H9 (cell line): ENCODE measurements at regions not wholly inside any gene's neighbourhood (a gene's known extent, or its start where the extent isn't known, plus 50 kb on each side); places are given as distances from the start of the nearest gene placed in this dataset.

ENCODE experiments used
- DNase-seq: peaks from one replicate; pipeline ENCODE4 v3.0.0-alpha.2; 2017
- H2AFZ ChIP-seq: one replicate; pipeline ENCODE4 v1.6.1; 2013; ENCODE audit warnings: mild to moderate bottlenecking, low read length, control low read depth, moderate library complexity
- H2AK5ac ChIP-seq: 2 replicates; pipeline ENCODE4 v1.6.1; 2013; ENCODE audit warnings: low read length, control low read depth, mixed read lengths; ENCODE audit not compliant: insufficient read length
- H2BK120ac ChIP-seq: one replicate; pipeline ENCODE4 v1.6.1; 2013; ENCODE audit warnings: low read depth, mild to moderate bottlenecking, low read length, control low read depth, inconsistent platforms; ENCODE audit not compliant: poor library complexity, severe bottlenecking
- H2BK12ac ChIP-seq: 2 replicates; pipeline ENCODE4 v1.6.1; 2013; ENCODE audit warnings: low read length, control low read depth, mixed read lengths, low read depth; ENCODE audit not compliant: insufficient read length
- H2BK15ac ChIP-seq: 2 replicates; pipeline ENCODE4 v1.6.1; 2013; ENCODE audit warnings: low read depth, low read length, control low read depth
- H2BK20ac ChIP-seq: one replicate; pipeline ENCODE4 v1.6.1; 2013; ENCODE audit warnings: low read depth, mild to moderate bottlenecking, low read length, control low read depth, inconsistent platforms; ENCODE audit not compliant: poor library complexity, severe bottlenecking
- H2BK5ac ChIP-seq: 2 replicates; pipeline ENCODE4 v1.6.1; 2013; ENCODE audit warnings: low read length, control low read depth, mixed read lengths; ENCODE audit not compliant: insufficient read length
- H3K14ac ChIP-seq: 2 replicates; pipeline ENCODE4 v1.6.1; 2013; ENCODE audit warnings: low read length, control low read depth; ENCODE audit not compliant: insufficient read depth
- H3K18ac ChIP-seq: 2 replicates; pipeline ENCODE4 v1.6.1; 2013; ENCODE audit warnings: low read depth, mild to moderate bottlenecking, mixed read lengths, low read length, control low read depth; ENCODE audit not compliant: insufficient read length
- H3K23ac ChIP-seq: 2 replicates; pipeline ENCODE4 v1.6.1; 2013; ENCODE audit warnings: low read length, control low read depth, mixed read lengths, low read depth; ENCODE audit not compliant: insufficient read length
- H3K23me2 ChIP-seq: 2 replicates; pipeline ENCODE4 v1.6.1; 2013; ENCODE audit warnings: low read depth, mild to moderate bottlenecking, mixed read lengths, low read length, control low read depth; ENCODE audit not compliant: insufficient read length, poor library complexity, severe bottlenecking
- H3K27ac ChIP-seq: 2 replicates; pipeline ENCODE4 v1.5.1; 2013; ENCODE audit warnings: low read length, control low read depth, mixed read lengths, low read depth; ENCODE audit not compliant: insufficient read length
- H3K27me3 ChIP-seq: 2 replicates; pipeline ENCODE4 v1.6.1; 2013; ENCODE audit warnings: low read length, control low read depth, inconsistent platforms; ENCODE audit not compliant: insufficient read depth
- H3K4ac ChIP-seq: 2 replicates; pipeline ENCODE4 v1.6.1; 2013; ENCODE audit warnings: low read depth, mild to moderate bottlenecking, control low read depth, inconsistent platforms, low read length, moderate library complexity
- H3K4me1 ChIP-seq: 2 replicates; pipeline ENCODE4 v1.6.1; 2013; ENCODE audit warnings: low read length, control low read depth, inconsistent platforms; ENCODE audit not compliant: insufficient read depth
- H3K4me2 ChIP-seq: 2 replicates; pipeline ENCODE4 v1.6.1; 2013; ENCODE audit warnings: low read length, control low read depth, mixed read lengths; ENCODE audit not compliant: insufficient read length, insufficient read depth
- H3K56ac ChIP-seq: 2 replicates; pipeline ENCODE4 v1.6.1; 2013; ENCODE audit warnings: low read depth, mild to moderate bottlenecking, mixed read lengths, low read length, control low read depth; ENCODE audit not compliant: insufficient read length
- H3K79me1 ChIP-seq: 2 replicates; pipeline ENCODE4 v1.6.1; 2013; ENCODE audit warnings: low read depth, mild to moderate bottlenecking, moderate library complexity, low read length, control low read depth, inconsistent platforms; ENCODE audit not compliant: insufficient read depth, poor library complexity, severe bottlenecking
- H3K79me2 ChIP-seq: 2 replicates; pipeline ENCODE4 v1.6.1; 2013; ENCODE audit warnings: low read length, control low read depth, inconsistent platforms; ENCODE audit not compliant: insufficient read depth
- H3K9ac ChIP-seq: 2 replicates; pipeline ENCODE4 v1.6.1; 2013; ENCODE audit warnings: low read length, control low read depth, mixed read lengths; ENCODE audit not compliant: insufficient read length; ENCODE audit errors: extremely low read depth
- H3K9me3 ChIP-seq: one replicate; pipeline ENCODE4 v1.6.1; 2013; ENCODE audit warnings: low read depth, low read length, inconsistent platforms; ENCODE audit not compliant: control insufficient read depth
- H3T11ph ChIP-seq: one replicate; pipeline ENCODE4 v1.6.1; 2013; ENCODE audit warnings: mild to moderate bottlenecking, low read length, control low read depth, inconsistent platforms
- H4K20me1 ChIP-seq: one replicate; pipeline ENCODE4 v1.6.1; 2013; ENCODE audit not compliant: control insufficient read depth, insufficient read length, insufficient read depth
- H4K5ac ChIP-seq: 2 replicates; pipeline ENCODE4 v1.6.1; 2013; ENCODE audit warnings: low read depth, mild to moderate bottlenecking, mixed read lengths, low read length, control low read depth; ENCODE audit not compliant: insufficient read length
- H4K8ac ChIP-seq: replicated peaks from 2 replicates; pipeline ENCODE4 v1.6.1; 2013; ENCODE audit warnings: low read length, control low read depth, mixed read lengths, low read depth; ENCODE audit not compliant: insufficient read length
- H4K91ac ChIP-seq: 2 replicates; pipeline ENCODE4 v1.6.1; 2013; ENCODE audit warnings: low read depth, mild to moderate bottlenecking, moderate library complexity, mixed read lengths, low read length, control low read depth; ENCODE audit not compliant: insufficient read length
- H3K27ac Mint-ChIP-seq, 3 experiments: 2 replicates in 2 of 3; 3 replicates in 1 of 3; pipeline ENCODE4 v1.8.0; 2020 to 2021; ENCODE audit warnings: mixed read lengths in 3 of 3, mild to moderate bottlenecking in 1 of 3, moderate library complexity in 1 of 3
- H3K27me3 Mint-ChIP-seq: 2 replicates; pipeline ENCODE4 v1.8.0; 2021; ENCODE audit warnings: low read depth, mild to moderate bottlenecking, moderate library complexity, mixed read lengths
- H3K36me3 Mint-ChIP-seq, 3 experiments: 2 replicates in 2 of 3; 3 replicates in 1 of 3; pipeline ENCODE4 v1.8.0; 2020 to 2021; ENCODE audit warnings: low read depth in 3 of 3, mixed read lengths in 3 of 3; ENCODE audit not compliant: insufficient read depth in 1 of 3
- H3K4me1 Mint-ChIP-seq, 2 experiments: 2 replicates each; pipeline ENCODE4 v1.8.0; 2020; ENCODE audit warnings: mixed read lengths in 2 of 2
- H3K4me3 Mint-ChIP-seq, 2 experiments: 2 replicates in 1 of 2; 3 replicates in 1 of 2; pipeline ENCODE4 v1.8.0; 2020 to 2021; ENCODE audit warnings: mild to moderate bottlenecking in 2 of 2, mixed read lengths in 2 of 2, moderate library complexity in 1 of 2
- H3K9me3 Mint-ChIP-seq, 2 experiments: 2 replicates in 1 of 2; 3 replicates in 1 of 2; pipeline ENCODE4 v1.8.0; 2020; ENCODE audit warnings: mild to moderate bottlenecking in 2 of 2, mixed read lengths in 2 of 2, moderate library complexity in 1 of 2
- CTCF ChIP-seq: fragments of 200-600 bp; sonication (generic); conservative IDR thresholded peaks from 3 replicates; pipeline ENCODE4 v1.8.0; 2021; ENCODE audit warnings: antibody characterized with exemption, mild to moderate bottlenecking
- WGBS: extraction: QIAGEN DNeasy Blood & Tissue Kit; methylation state at CpG from one replicate; pipeline ENCODE4 v1.1.7; 2013; ENCODE audit warnings: missing lambda C conversion rate, low lambda C conversion rate, mixed read lengths; ENCODE audit not compliant: insufficient read length; ENCODE audit errors: extremely low coverage; 5-methylcytosine and 5-hydroxymethylcytosine counted together

- H3K9me3 Mint-ChIP-seq = no peaks in the 10 kb centered on the region
- Histone ChIP-seq H2BK15ac (no peak overlapping the region), H2AK5ac (no peak overlapping the region), H3K4me1 (no peaks in the 10 kb centered on the region), H4K20me1 (no peaks in the 10 kb centered on the region), H3T11ph (no peak overlapping the region), H3K23me2 (no peaks in the 10 kb centered on the region), H4K5ac (no peak overlapping the region), H3K9me3 (no peaks in the 10 kb centered on the region), H3K56ac (no peak overlapping the region), H2BK120ac (no peak overlapping the region), H3K79me2 (no peaks in the 10 kb centered on the region), H2AFZ (no peak overlapping the region), H3K4ac (no peak overlapping the region), H2BK5ac (no peak overlapping the region), H3K27ac (no peak overlapping the region), H3K4me2 (no peak overlapping the region), H3K23ac (no peak overlapping the region), H3K79me1 (no peaks in the 10 kb centered on the region), H4K91ac (no peak overlapping the region), H3K14ac (no peak overlapping the region; the same call in 1 of the 2 replicates), H2BK12ac (no peak overlapping the region), H4K8ac (no peak overlapping the region), H3K9ac (no peak overlapping the region), H3K18ac (no peak overlapping the region), H3K27me3 (no peaks in the 10 kb centered on the region), H2BK20ac (no peak overlapping the region)
- WGBS = no CpG with 5 or more reads among the region's 5 CpGs
- DNase-seq = no peak
- no peaks in the 10 kb centered on the region for H3K4me1 Mint-ChIP-seq
- peaks cover 5% of the 10 kb centered on the region for H3K27me3 Mint-ChIP-seq
- H3K36me3 Mint-ChIP-seq = no peaks in the 10 kb centered on the region
- no peak for TF ChIP-seq CTCF
- no peak overlapping the region for H3K27ac Mint-ChIP-seq
- H3K4me3 Mint-ChIP-seq = no peak overlapping the region
Observed at GRCh38 chr9:90070056-90070455, 465.2 kb downstream of the GADD45G start.
